Right atrium auricular region (tissue), 2 donors: ENCODE measurements at regions not wholly inside any gene's neighbourhood (a gene's known extent, or its start where the extent isn't known, plus 50 kb on each side); places are given as distances from the start of the nearest gene placed in this dataset.

Experiments used
- DNase-seq: peaks from one replicate; pipeline ENCODE4 v3.0.0-alpha.2; 2019; ENCODE audit warnings: low spot score
- H3K27ac ChIP-seq, 2 donors: fragments of 200-600 bp; sonication (generic); 1 replicate in 1 of 2; 2 replicates in 1 of 2; pipeline ENCODE4 v1.5.1; 2016 to 2019
- H3K27me3 ChIP-seq, 2 donors: fragments of 200-600 bp; sonication (generic); one replicate each; pipeline versions ENCODE4 v1.5.1 to v1.6.0; 2017 to 2019
- H3K36me3 ChIP-seq: fragments of 200-600 bp; sonication (generic); one replicate; pipeline ENCODE4 v1.5.1; 2016
- H3K4me1 ChIP-seq, 2 donors: fragments of 200-600 bp; sonication (generic); one replicate each; pipeline versions ENCODE4 v1.5.1 to v1.6.0; 2017 to 2019
- H3K4me3 ChIP-seq, 2 donors: fragments of 200-600 bp; sonication (generic); 1 replicate in 1 of 2; 2 replicates in 1 of 2; pipeline ENCODE4 v1.5.1; 2017 to 2019; ENCODE audit warnings: mild to moderate bottlenecking in 1 of 2, moderate library complexity in 1 of 2
- H3K9me3 ChIP-seq, 2 donors: fragments of 200-600 bp; sonication (generic); one replicate each; pipeline ENCODE4 v1.5.1; 2019
- TF ChIP-seq, protein P1 (sequence below), 2 donors: fragments of 200-600 bp; sonication (generic); IDR thresholded peaks; one replicate each; pipeline ENCODE4 v1.5.1; 2019; ENCODE audit warnings: antibody characterized with exemption in 2 of 2

DNA sequence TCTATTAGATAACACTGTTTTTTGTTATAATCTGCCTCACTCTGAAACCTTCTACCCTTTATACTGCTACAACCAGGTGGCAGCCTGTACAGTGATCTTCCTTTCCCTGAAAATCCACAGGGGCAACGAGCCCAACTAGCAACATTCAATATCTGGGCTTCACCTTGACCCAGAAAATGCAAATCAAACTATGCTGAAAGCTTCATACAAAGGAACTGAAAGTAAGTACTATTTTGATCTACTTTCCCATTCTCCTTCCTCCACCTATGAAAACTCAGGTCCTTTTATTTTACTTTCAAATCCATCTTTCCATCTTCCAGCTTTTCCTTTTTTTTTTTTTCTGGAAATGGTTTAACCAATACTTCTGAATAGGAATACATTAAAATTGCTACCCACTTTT is 175.8 kb upstream of the CCDC150 start:
- TF ChIP-seq, protein P1, sequence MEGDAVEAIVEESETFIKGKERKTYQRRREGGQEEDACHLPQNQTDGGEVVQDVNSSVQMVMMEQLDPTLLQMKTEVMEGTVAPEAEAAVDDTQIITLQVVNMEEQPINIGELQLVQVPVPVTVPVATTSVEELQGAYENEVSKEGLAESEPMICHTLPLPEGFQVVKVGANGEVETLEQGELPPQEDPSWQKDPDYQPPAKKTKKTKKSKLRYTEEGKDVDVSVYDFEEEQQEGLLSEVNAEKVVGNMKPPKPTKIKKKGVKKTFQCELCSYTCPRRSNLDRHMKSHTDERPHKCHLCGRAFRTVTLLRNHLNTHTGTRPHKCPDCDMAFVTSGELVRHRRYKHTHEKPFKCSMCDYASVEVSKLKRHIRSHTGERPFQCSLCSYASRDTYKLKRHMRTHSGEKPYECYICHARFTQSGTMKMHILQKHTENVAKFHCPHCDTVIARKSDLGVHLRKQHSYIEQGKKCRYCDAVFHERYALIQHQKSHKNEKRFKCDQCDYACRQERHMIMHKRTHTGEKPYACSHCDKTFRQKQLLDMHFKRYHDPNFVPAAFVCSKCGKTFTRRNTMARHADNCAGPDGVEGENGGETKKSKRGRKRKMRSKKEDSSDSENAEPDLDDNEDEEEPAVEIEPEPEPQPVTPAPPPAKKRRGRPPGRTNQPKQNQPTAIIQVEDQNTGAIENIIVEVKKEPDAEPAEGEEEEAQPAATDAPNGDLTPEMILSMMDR (IDR thresholded peaks at IDR 0.05): no peak
- no peaks in the 10 kb centered on the region for H3K27me3 ChIP-seq
- no peaks in the 10 kb centered on the region for H3K4me1 ChIP-seq
- no peak for DNase-seq
- H3K4me3 ChIP-seq: no peak overlapping the region
- no peak overlapping the region for H3K27ac ChIP-seq
- H3K36me3 ChIP-seq: no peaks in the 10 kb centered on the region
- no peaks in the 10 kb centered on the region for H3K9me3 ChIP-seq

DNA sequence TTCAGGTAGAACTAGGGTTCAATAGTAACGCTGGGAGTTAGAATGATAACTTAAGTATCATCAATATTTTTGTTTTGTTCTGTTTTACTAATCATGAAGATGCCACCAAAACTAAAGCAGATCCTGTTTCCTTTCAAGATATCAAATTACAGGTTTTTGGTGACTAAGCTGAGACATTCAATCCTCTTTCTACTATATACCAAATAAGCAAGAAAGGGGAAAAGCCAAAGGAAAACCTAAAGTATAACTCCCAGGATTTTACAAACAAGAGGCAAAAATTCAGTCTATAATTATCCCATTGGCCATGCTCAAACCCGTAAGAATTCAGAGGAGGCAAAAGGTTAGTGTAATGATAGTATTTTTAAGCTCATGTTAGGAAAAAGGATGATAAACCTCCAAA is 175.2 kb upstream of the CCDC150 start:
- Histone ChIP-seq H3K27me3 (no peaks in the 10 kb centered on the region), H3K4me1 (no peaks in the 10 kb centered on the region), H3K4me3 (no peak overlapping the region), H3K36me3 (no peaks in the 10 kb centered on the region), H3K27ac (no peak overlapping the region), H3K9me3 (no peaks in the 10 kb centered on the region)
- DNase-seq: no peak
- TF ChIP-seq, protein P1 (IDR thresholded peaks at IDR 0.05): no peak

DNA sequence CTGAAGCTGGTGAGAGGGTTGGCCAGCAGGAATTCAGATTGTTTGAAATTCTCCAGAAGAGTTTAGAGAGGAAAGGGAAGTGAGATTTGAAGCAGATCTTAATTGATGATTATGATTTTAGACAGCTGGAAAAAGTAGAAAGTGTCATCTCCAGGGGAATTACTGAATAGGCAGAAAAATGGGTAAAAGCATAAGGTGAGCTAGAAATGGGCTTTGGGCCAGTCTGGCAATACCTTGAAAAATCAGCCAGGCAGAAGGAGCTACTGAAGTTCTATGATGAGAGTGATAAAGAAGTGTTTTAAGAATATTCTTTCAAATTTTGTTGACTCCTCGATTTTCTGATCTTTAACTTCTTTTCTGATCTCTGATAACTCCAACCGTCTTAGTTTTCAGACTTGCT is 172.9 kb upstream of the CCDC150 start:
- no peak overlapping the region for H3K27ac ChIP-seq
- H3K36me3 ChIP-seq: no peaks in the 10 kb centered on the region
- H3K4me3 ChIP-seq: no peak overlapping the region
- TF ChIP-seq, protein P1 (IDR thresholded peaks at IDR 0.05): no peak
- H3K9me3 ChIP-seq: no peaks in the 10 kb centered on the region
- no peaks in the 10 kb centered on the region for H3K27me3 ChIP-seq
- DNase-seq: no peak
- no peaks in the 10 kb centered on the region for H3K4me1 ChIP-seq

DNA sequence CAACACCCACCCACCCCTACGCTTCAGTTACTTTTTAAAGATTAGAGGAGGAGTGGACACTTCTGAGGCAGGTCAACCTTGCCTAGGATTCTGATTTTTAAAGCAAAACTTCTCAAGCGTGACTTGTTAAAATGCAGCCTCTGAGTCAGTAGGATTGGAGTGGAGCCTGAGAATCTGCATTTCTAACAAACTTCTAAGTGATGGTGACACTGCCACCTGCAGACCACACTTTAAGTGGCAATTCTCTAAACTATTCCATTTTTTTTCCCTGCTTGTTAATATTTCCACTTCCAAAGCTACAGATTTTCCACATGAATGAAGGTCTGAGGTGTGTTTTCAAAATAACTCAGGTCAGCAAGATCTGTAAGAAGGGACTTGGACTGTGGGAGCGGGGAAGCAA is 171.1 kb upstream of the CCDC150 start:
- no peaks in the 10 kb centered on the region for H3K36me3 ChIP-seq
- no peaks in the 10 kb centered on the region for H3K9me3 ChIP-seq
- TF ChIP-seq, protein P1 (IDR thresholded peaks at IDR 0.05): no peak
- DNase-seq: no peak
- H3K27me3 ChIP-seq: no peaks in the 10 kb centered on the region
- no peak overlapping the region for H3K4me3 ChIP-seq
- no peak overlapping the region for H3K27ac ChIP-seq
- peaks cover 0 to 6% of the 10 kb centered on the region in 2 donors for H3K4me1 ChIP-seq

DNA sequence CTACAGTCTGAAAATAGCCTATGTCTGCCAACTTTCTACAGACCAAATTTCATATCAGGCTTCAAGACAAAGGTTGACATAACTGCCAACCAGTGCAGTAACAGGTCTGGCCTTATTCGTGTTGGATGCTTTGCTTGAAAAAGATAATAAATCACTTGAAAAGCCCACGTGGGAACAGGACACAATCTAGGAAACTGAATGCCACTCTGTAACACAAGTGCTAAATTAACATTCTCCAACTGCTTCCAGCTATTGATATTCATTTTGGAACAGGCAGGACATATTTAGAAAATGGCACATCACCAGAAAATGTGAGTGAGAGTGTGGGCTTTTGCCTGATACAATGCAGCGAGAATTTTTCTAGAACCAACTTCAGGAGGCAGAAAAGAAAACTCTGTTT is 165.9 kb upstream of the CCDC150 start:
- Histone ChIP-seq H3K9me3 (no peaks in the 10 kb centered on the region), H3K4me3 (no peak overlapping the region)
- no peak for DNase-seq

DNA sequence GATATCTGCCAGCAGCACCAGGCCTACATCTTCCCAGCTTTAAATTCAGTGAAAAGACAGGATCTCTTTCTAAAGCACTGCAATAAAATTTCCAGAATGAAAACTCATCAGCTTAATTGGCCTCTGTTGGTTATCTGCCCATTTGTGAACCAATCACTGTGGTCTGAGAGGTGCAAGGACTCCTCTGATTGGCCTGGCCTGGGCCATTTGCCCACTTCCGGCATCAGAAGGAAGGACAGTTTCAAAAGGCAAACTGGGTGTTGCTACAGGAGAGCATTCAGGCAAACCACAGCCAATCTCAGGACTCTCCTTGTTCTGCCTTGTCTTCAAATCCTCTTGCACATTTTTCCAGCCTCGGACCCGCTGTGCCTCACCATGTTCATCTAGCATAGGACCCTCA is 163.9 kb upstream of the CCDC150 start:
- no peak for DNase-seq
- peaks cover 0 to 31% of the 10 kb centered on the region in 2 donors for H3K4me1 ChIP-seq
- H3K9me3 ChIP-seq: no peaks in the 10 kb centered on the region
- no peak overlapping the region for H3K4me3 ChIP-seq
- H3K27ac ChIP-seq: no peak overlapping the region
- H3K27me3 ChIP-seq: no peaks in the 10 kb centered on the region
- TF ChIP-seq, protein P1 (IDR thresholded peaks at IDR 0.05): no peak
- no peaks in the 10 kb centered on the region for H3K36me3 ChIP-seq

More for the DNA sequence above, 165.9 kb upstream of the CCDC150 start:
- Histone ChIP-seq H3K27ac (peak overlapping the region; percentile 8 to 82), H3K36me3 (no peaks in the 10 kb centered on the region), H3K27me3 (no peaks in the 10 kb centered on the region), H3K4me1 (peaks cover 0 to 18% of the 10 kb centered on the region in 2 donors)
- TF ChIP-seq, protein P1 (IDR thresholded peaks at IDR 0.05): no peak
